Mesendoderm (in vitro differentiated cells): ENCODE measurements at regions not wholly inside any gene's neighbourhood (a gene's known extent, or its start where the extent isn't known, plus 50 kb on each side); places are given as distances from the start of the nearest gene placed in this dataset.

Experiments used
- DNase-seq: peaks from one replicate; pipeline ENCODE4 v3.0.0; 2013
- H2AK5ac ChIP-seq: 2 replicates; pipeline ENCODE4 v1.6.1; 2013; ENCODE audit warnings: low read length, inconsistent platforms
- H2BK120ac ChIP-seq: 2 replicates; pipeline ENCODE4 v1.6.1; 2013; ENCODE audit warnings: low read depth, mild to moderate bottlenecking, low read length, moderate library complexity, mixed read lengths
- H2BK15ac ChIP-seq: replicated peaks from 2 replicates; pipeline ENCODE4 v1.6.1; 2013; ENCODE audit warnings: low read depth, mild to moderate bottlenecking, moderate library complexity
- H2BK5ac ChIP-seq: 2 replicates; pipeline ENCODE4 v1.6.1; 2013; ENCODE audit warnings: low read length, inconsistent platforms
- H3K18ac ChIP-seq: 2 replicates; pipeline ENCODE4 v1.6.1; 2013; ENCODE audit warnings: mild to moderate bottlenecking, low read length, mixed read lengths
- H3K23ac ChIP-seq: one replicate; pipeline ENCODE4 v1.6.1; 2013; ENCODE audit warnings: low read length
- H3K27ac ChIP-seq: 2 replicates; pipeline ENCODE4 v1.5.1; 2013; ENCODE audit warnings: low read depth, mild to moderate bottlenecking, inconsistent platforms, low read length, moderate library complexity
- H3K27me3 ChIP-seq: 2 replicates; pipeline ENCODE4 v1.6.1; 2013; ENCODE audit warnings: low read length, control low read depth, mild to moderate bottlenecking, inconsistent platforms; ENCODE audit not compliant: insufficient read depth, poor library complexity
- H3K36me3 ChIP-seq: 2 replicates; pipeline ENCODE4 v1.6.1; 2013; ENCODE audit warnings: low read length, inconsistent platforms; ENCODE audit not compliant: control insufficient read depth, insufficient read depth
- H3K4ac ChIP-seq: one replicate; pipeline ENCODE4 v1.6.1; 2013; ENCODE audit warnings: low read depth, mild to moderate bottlenecking, low read length, moderate library complexity
- H3K4me1 ChIP-seq: 2 replicates; pipeline ENCODE4 v1.6.1; 2013; ENCODE audit warnings: low read depth, low read length, inconsistent platforms; ENCODE audit not compliant: control insufficient read depth
- H3K4me2 ChIP-seq: 2 replicates; pipeline ENCODE4 v1.6.1; 2013; ENCODE audit warnings: low read length
- H3K4me3 ChIP-seq: 2 replicates; pipeline ENCODE4 v1.5.1; 2013; ENCODE audit warnings: mild to moderate bottlenecking, low read length
- H3K56ac ChIP-seq: one replicate; pipeline ENCODE4 v1.6.1; 2013; ENCODE audit warnings: low read length
- H3K79me1 ChIP-seq: 2 replicates; pipeline ENCODE4 v1.6.1; 2013; ENCODE audit warnings: low read length, inconsistent platforms
- H3K79me2 ChIP-seq: 2 replicates; pipeline ENCODE4 v1.6.1; 2013; ENCODE audit warnings: mild to moderate bottlenecking, low read length; ENCODE audit not compliant: control insufficient read depth, insufficient read depth
- H3K9ac ChIP-seq: 2 replicates; pipeline ENCODE4 v1.6.1; 2013; ENCODE audit warnings: low read length, inconsistent platforms
- H4K5ac ChIP-seq: one replicate; pipeline ENCODE4 v1.6.1; 2013; ENCODE audit warnings: low read length
- H4K8ac ChIP-seq: one replicate; pipeline ENCODE4 v1.6.1; 2013; ENCODE audit warnings: low read depth, mild to moderate bottlenecking, control low read depth, low read length, moderate library complexity
- WGBS: extraction: QIAGEN DNeasy Blood & Tissue Kit; methylation state at CpG from one replicate; pipeline ENCODE4 v1.1.7; 2013; ENCODE audit warnings: low lambda C conversion rate, missing lambda C conversion rate; ENCODE audit not compliant: insufficient coverage; ENCODE audit errors: extremely low coverage; 5-methylcytosine and 5-hydroxymethylcytosine counted together

DNA sequence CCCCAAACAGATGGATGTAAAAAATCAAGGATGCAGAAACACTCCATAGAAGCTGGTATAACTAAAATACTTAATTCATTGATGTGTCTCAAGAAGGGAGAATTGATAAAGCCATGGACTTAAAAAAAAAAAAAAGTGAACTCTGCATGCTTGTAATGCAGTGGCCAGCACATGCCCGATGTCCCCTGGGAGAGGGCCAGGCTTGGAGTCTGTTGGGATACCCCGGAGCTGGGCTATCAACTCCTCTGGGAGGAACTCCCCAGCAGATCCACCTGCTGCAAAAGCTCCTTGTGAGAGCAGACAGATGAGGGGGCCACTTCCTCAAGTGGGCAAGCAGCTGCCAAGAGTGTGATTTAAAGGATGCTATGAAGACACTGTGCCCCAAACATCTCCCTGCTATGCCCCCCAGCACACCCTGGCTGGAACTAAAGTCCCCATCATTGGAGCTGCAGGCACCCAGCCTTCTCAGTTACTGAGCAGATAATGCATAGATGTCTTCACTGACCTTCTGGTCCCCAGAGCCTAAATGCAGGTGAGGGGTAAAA, 311.5 kb upstream of the ID2 start:
- Histone ChIP-seq H3K9ac (no peak overlapping the region), H3K4me3 (no peak overlapping the region), H3K4me2 (no peak overlapping the region), H3K36me3 (no peaks in the 10 kb centered on the region), H3K4me1 (no peaks in the 10 kb centered on the region), H3K18ac (no peak overlapping the region), H3K79me1 (no peaks in the 10 kb centered on the region), H2AK5ac (no peak overlapping the region), H3K23ac (no peak overlapping the region), H2BK120ac (no peak overlapping the region), H2BK15ac (no peak overlapping the region), H2BK5ac (no peak overlapping the region), H3K27me3 (no peaks in the 10 kb centered on the region), H4K8ac (no peak overlapping the region), H3K27ac (no peak overlapping the region), H3K4ac (no peak overlapping the region), H3K79me2 (no peaks in the 10 kb centered on the region), H4K5ac (no peak overlapping the region), H3K56ac (no peak overlapping the region)
- no peak for DNase-seq
- no CpG with 5 or more reads among the region's 2 CpGs for WGBS

DNA sequence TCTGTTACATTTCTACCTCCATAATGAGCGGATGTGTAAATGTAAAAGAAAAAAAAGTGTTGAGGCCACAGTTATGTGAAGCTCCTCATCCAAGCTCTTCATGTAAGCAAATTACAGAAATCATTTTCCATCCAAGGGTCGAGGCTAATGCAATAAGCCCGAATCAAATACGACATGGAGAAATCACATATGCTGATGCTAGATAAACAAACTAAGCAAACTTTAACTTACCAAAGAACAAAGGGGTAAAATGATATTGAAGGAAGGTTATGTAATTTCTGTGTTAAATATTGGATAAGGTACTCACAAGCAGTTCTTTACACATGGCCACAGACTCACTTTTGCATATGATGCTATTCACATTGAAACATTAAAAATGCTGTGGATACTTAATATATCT, 310.2 kb upstream of the ID2 start:
- Histone ChIP-seq H3K23ac (no peak overlapping the region), H3K36me3 (no peaks in the 10 kb centered on the region), H2AK5ac (no peak overlapping the region), H4K5ac (no peak overlapping the region), H3K4ac (no peak overlapping the region), H3K4me3 (no peak overlapping the region), H3K27ac (no peak overlapping the region), H3K56ac (no peak overlapping the region), H3K4me2 (no peak overlapping the region), H3K4me1 (no peaks in the 10 kb centered on the region), H4K8ac (no peak overlapping the region), H3K79me1 (no peaks in the 10 kb centered on the region), H3K9ac (no peak overlapping the region), H3K79me2 (no peaks in the 10 kb centered on the region), H2BK15ac (no peak overlapping the region), H3K27me3 (no peaks in the 10 kb centered on the region), H2BK120ac (no peak overlapping the region), H2BK5ac (no peak overlapping the region), H3K18ac (no peak overlapping the region)
- no CpG with 5 or more reads among the region's 4 CpGs for whole genome bisulfite sequencing
- DNase-seq, result no peak

DNA sequence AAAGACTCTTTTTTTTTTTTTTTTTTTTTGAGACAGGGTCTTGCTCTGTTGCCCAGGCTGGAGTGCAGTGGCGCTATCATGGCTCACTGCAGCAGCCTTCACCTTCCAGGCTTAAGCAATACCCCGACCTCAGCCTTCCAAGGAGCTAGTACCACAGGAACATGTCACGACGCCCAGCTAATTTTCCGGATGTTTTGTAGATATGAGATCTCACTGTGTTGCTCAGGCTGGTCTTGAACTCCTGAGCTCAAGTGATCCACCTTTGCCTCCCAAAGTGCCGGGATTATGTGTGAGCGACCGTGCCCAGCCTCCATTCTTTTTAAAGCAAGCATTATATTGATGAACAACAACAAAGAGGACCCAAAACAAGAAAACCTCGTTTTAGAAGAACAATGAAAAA, 307.1 kb upstream of the ID2 start:
- Histone ChIP-seq H3K79me2 (no peaks in the 10 kb centered on the region), H3K9ac (no peak overlapping the region), H3K56ac (no peak overlapping the region), H3K18ac (no peak overlapping the region), H3K27me3 (no peaks in the 10 kb centered on the region), H3K4ac (no peak overlapping the region), H4K8ac (no peak overlapping the region), H3K27ac (no peak overlapping the region), H3K36me3 (no peaks in the 10 kb centered on the region), H2BK120ac (no peak overlapping the region), H3K4me1 (no peaks in the 10 kb centered on the region), H2AK5ac (no peak overlapping the region), H3K23ac (no peak overlapping the region), H2BK15ac (no peak overlapping the region), H3K4me2 (no peak overlapping the region), H3K4me3 (no peak overlapping the region), H2BK5ac (no peak overlapping the region), H3K79me1 (no peaks in the 10 kb centered on the region), H4K5ac (no peak overlapping the region)
- no CpG with 5 or more reads among the region's 9 CpGs for WGBS
- no peak for DNase-seq

DNA sequence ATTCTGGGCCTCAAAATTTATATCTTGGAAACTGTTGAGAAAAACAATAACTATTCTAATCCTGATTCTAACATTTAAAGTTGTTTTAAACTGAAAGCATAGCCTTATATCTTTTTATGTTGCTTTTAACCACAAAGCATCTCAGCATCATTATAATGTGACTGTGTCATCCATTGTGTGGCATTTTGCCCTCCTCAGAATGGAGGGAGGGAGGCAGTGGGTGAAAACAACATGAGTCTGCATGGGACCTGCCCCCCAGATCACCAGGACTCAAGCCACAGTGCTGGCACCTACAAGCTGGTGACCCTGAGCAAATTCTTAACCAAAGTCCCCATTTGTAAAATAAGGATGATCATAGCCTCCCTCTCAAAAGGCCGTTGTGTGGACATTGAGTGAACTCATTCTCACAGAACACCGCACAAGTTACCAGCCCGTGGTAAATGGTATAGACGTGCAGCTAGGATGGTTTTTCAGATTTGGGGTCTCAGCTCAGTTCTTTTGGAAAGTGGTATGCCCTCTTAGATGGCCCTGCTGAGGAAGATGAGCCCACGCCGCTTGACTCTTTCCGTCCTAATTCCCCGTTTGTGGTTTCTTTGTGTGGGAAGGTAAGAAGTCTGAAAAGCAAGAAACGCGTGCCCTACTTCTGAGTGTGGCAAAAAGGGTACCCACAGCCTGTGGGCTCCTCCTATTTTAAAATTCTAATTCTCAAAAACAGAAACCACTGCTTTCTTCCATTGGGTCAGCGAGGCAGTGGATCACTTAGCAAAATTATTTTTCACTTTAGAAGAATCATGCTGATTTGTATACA, 305.0 kb upstream of the ID2 start:
- no peak overlapping the region for H2BK120ac ChIP-seq
- H4K5ac ChIP-seq, result no peak overlapping the region
- no peak overlapping the region for H3K56ac ChIP-seq
- no peak for DNase-seq
- no peaks in the 10 kb centered on the region for H3K79me2 ChIP-seq
- H2AK5ac ChIP-seq, result no peak overlapping the region
- H3K9ac ChIP-seq, result no peak overlapping the region
- H3K79me1 ChIP-seq, result no peaks in the 10 kb centered on the region
- no peak overlapping the region for H2BK5ac ChIP-seq
- H2BK15ac ChIP-seq, result no peak overlapping the region
- no peak overlapping the region for H3K18ac ChIP-seq
- H3K36me3 ChIP-seq, result no peaks in the 10 kb centered on the region
- no peak overlapping the region for H4K8ac ChIP-seq
- no peak overlapping the region for H3K4ac ChIP-seq
- H3K4me3 ChIP-seq, result no peak overlapping the region
- no peak overlapping the region for H3K4me2 ChIP-seq
- no peaks in the 10 kb centered on the region for H3K27me3 ChIP-seq
- no peak overlapping the region for H3K27ac ChIP-seq
- no peak overlapping the region for H3K23ac ChIP-seq
- H3K4me1 ChIP-seq, result no peaks in the 10 kb centered on the region
- WGBS, result no CpG with 5 or more reads among the region's 11 CpGs

GRCh38 chr2:8378016-8378810, 303.6 kb upstream of the ID2 start:
- Histone ChIP-seq H3K79me1 (no peaks in the 10 kb centered on the region), H3K4me1 (no peaks in the 10 kb centered on the region), H3K79me2 (no peaks in the 10 kb centered on the region), H3K36me3 (no peaks in the 10 kb centered on the region), H2AK5ac (no peak overlapping the region), H3K4me3 (no peak overlapping the region), H2BK120ac (no peak overlapping the region), H3K4ac (no peak overlapping the region), H4K5ac (no peak overlapping the region), H2BK15ac (no peak overlapping the region), H2BK5ac (no peak overlapping the region), H4K8ac (no peak overlapping the region), H3K27ac (no peak overlapping the region), H3K23ac (no peak overlapping the region), H3K9ac (no peak overlapping the region), H3K27me3 (no peaks in the 10 kb centered on the region), H3K18ac (no peak overlapping the region), H3K56ac (no peak overlapping the region), H3K4me2 (no peak overlapping the region)
- WGBS, result no CpG with 5 or more reads among the region's 9 CpGs
- no peak for DNase-seq
